SH-SY5Y (cell line): ENCODE measurements at regions not wholly inside any gene's neighbourhood (a gene's known extent, or its start where the extent isn't known, plus 50 kb on each side); places are given as distances from the start of the nearest gene placed in this dataset.

ENCODE experiments used
- GATA2 ChIP-seq: IDR thresholded peaks from 2 replicates; pipeline ENCODE4 v1.6.1; 2011; ENCODE audit warnings: mild to moderate bottlenecking, low read depth, low read length
- GATA3 ChIP-seq: IDR thresholded peaks from 2 replicates; pipeline ENCODE4 v1.6.1; 2011; ENCODE audit warnings: low read depth, mild to moderate bottlenecking, low read length, moderate library complexity

GRCh38 chr7:25842201-25842733 is 309.7 kb upstream of the NFE2L3 start:
- TF ChIP-seq GATA2 (no peak), GATA3 (no peak)
